ENCODE measurements at regions not wholly inside any gene's neighbourhood (a gene's known extent, or its start where the extent isn't known, plus 50 kb on each side); places are given as distances from the start of the nearest gene placed in this dataset.
"Not testable (repeated sequence)": the region's sequence is repeated elsewhere in the genome, so short reads cannot be mapped to it uniquely, and the experiment has no call there.

GRCh38 chr12:131395971-131396573, 314.8 kb upstream of the SFSWAP start:
- TF ChIP-seq POLR2A (IDR thresholded peaks at IDR 0.05): no peak
- no peak for TF ChIP-seq CTCF (IDR thresholded peaks at IDR 0.05)
- no peak for DNase-seq
- intact Hi-C loops (cut with DNase I): no loop called here
- Histone ChIP-seq H3K4me1 (no peaks in the 10 kb centered on the region), H3K9me3 (peaks cover 4 to 18% (median 13%) of the 10 kb centered on the region in 3 donors), H3K27me3 (peaks cover 0 to 17% (median 0%) of the 10 kb centered on the region in 4 donors), H3K4me3 (no peak overlapping the region), H3K36me3 (no peaks in the 10 kb centered on the region), H3K27ac (no peak overlapping the region)
- WGBS, 2 donors: 88 to 100% methylated on average over 1 of the region's 1 CpG

DNA sequence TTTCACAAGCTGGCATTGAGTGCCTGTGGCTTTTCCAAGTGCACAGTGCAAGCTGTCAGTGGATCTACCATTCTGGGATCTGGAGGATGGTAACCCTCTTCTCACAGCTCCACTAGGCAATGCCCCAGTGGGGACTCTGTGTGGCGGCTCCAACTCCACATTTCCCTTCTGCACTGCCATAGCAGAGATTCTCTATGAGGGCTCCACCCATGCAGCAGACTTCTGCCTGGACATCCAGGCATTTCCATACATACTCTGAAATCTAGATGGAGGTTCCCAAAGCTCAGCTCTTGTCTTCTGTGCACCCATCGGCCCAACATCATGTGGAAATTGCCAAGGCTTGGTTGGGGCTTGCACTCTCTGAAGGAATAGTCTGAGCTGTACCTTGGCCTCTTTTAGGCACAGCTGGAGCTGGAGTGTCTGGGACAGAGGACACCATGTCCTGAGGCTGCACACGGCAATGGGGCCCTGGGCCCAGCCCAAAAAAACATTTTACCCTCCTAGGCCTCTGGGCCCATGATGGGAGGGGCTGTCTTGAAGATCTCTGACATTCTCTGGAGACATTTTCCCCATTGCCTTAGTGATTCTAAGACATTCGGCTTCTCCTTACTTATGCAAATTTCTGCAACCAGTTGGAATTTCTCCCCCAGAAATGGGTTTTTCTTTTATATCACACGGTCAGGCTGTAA, 313.3 kb upstream of the SFSWAP start:
- H3K9me3 ChIP-seq: peaks cover 4 to 18% (median 13%) of the 10 kb centered on the region in 3 donors
- no peak for DNase-seq
- H3K27me3 ChIP-seq: peaks cover 0 to 6% (median 0%) of the 10 kb centered on the region in 4 donors
- peaks cover 0 to 10% (median 0%) of the 10 kb centered on the region in 3 donors for H3K4me1 ChIP-seq
- TF ChIP-seq CTCF (IDR thresholded peaks at IDR 0.05) (no peak), POLR2A (IDR thresholded peaks at IDR 0.05) (no peak)
- WGBS, 2 donors: 61 to 62% methylated on average over 3 of the region's 5 CpGs
- H3K36me3 ChIP-seq: no peaks in the 10 kb centered on the region
- intact Hi-C loops (cut with DNase I): no loop called here
- no peak overlapping the region for H3K27ac ChIP-seq
- H3K4me3 ChIP-seq: no peak overlapping the region

DNA sequence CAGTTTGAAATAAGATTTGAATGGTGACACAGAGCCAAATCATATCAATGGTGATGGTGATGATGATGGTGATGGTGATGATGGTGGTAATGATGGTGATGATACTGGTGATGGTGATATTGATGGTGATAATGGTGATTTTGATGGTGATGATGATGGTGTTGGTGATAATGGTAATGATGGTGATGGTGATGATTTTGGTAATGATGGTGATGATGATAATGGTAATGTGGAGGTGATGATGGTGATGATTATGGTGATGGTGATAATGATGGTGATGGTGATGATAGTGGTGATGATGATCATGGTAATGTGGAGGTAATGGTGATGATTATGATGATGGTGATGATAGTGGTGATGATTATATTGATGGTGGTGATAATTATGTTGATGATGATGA, 311.9 kb upstream of the SFSWAP start:
- intact Hi-C loops (cut with DNase I): no loop called here
- TF ChIP-seq POLR2A (IDR thresholded peaks at IDR 0.05) (no peak), CTCF (IDR thresholded peaks at IDR 0.05) (no peak)
- H3K4me1 ChIP-seq: peaks cover 0 to 14% (median 0%) of the 10 kb centered on the region in 3 donors

GRCh38 chr12:131400668-131401294, 310.1 kb upstream of the SFSWAP start:
- DNase-seq; H3K27ac ChIP-seq; H3K4me3 ChIP-seq; H3K36me3 ChIP-seq; intact Hi-C loops (cut with DNase I): not testable (repeated sequence)
- Histone ChIP-seq H3K9me3 (peaks cover 4 to 18% (median 13%) of the 10 kb centered on the region in 3 donors), H3K4me1 (peaks cover 0 to 14% (median 0%) of the 10 kb centered on the region in 3 donors), H3K27me3 (peaks cover 0 to 15% (median 0%) of the 10 kb centered on the region in 4 donors)
- no CpG with 5 or more reads among the region's 4 CpGs for WGBS, 2 donors

More for the DNA sequence above, 311.9 kb upstream of the SFSWAP start:
- Histone ChIP-seq H3K36me3 (no peaks in the 10 kb centered on the region), H3K27me3 (peaks cover 0 to 9% (median 0%) of the 10 kb centered on the region in 4 donors), H3K27ac (no peak overlapping the region), H3K4me3 (no peak overlapping the region), H3K9me3 (peaks cover 4 to 18% (median 13%) of the 10 kb centered on the region in 3 donors)
- no peak for DNase-seq

- H3K27ac ChIP-seq: peak overlapping the region in 2 of 4 donors; percentile 4 to 6
Measured at GRCh38 chr12:131401907-131402633, 308.8 kb upstream of the SFSWAP start.

More at GRCh38 chr12:131401907-131402633, 308.8 kb upstream of the SFSWAP start:
- intact Hi-C loops (cut with DNase I); H3K9me3 ChIP-seq; H3K36me3 ChIP-seq; H3K4me3 ChIP-seq; DNase-seq: not testable (repeated sequence)
- Histone ChIP-seq H3K27me3 (peaks cover 0 to 28% (median 0%) of the 10 kb centered on the region in 4 donors), H3K4me1 (peaks cover 0 to 14% (median 0%) of the 10 kb centered on the region in 3 donors)
- 11 to 32% methylated on average over 10 to 11 of the region's 13 CpGs for WGBS, 2 donors

Data from esophagus squamous epithelium (tissue), 5 donors.